Neural progenitor cell (in vitro differentiated cells): ENCODE measurements at regions not wholly inside any gene's neighbourhood (a gene's known extent, or its start where the extent isn't known, plus 50 kb on each side); places are given as distances from the start of the nearest gene placed in this dataset.

Experiments
- CTCF ChIP-seq: fragments of 200-600 bp; sonication (generic); IDR thresholded peaks from 2 replicates; pipeline ENCODE4 v1.5.1; 2017; ENCODE audit warnings: antibody characterized with exemption, mild to moderate bottlenecking
- EZH2 ChIP-seq: fragments of 200-600 bp; sonication (generic); IDR thresholded peaks from 2 replicates; pipeline ENCODE4 v1.6.1; 2017; ENCODE audit warnings: antibody characterized with exemption, mild to moderate bottlenecking, moderate library complexity
- EZH2phosphoT487 ChIP-seq: fragments of 200-600 bp; sonication (generic); IDR thresholded peaks from 2 replicates; pipeline ENCODE4 v1.6.1; 2017; ENCODE audit warnings: antibody characterized with exemption

- TF ChIP-seq CTCF, result no peak
- TF ChIP-seq EZH2, result no peak
- no peak for TF ChIP-seq EZH2phosphoT487
Observed at GRCh38 chr12:41966001-41966400, 178.7 kb downstream of the GXYLT1 start.
